ENCODE measurements at regions not wholly inside any gene's neighbourhood (a gene's known extent, or its start where the extent isn't known, plus 50 kb on each side); places are given as distances from the start of the nearest gene placed in this dataset.

- no peaks in the 10 kb centered on the region for H4K20me1 ChIP-seq (ENCODE audit: insufficient read depth, low read length)
- ATAC-seq: no peak
- no peaks in the 10 kb centered on the region for H3K36me3 ChIP-seq (replicated peaks in 1 of 2; ENCODE audit: control insufficient read depth in 1 of 2, insufficient read depth in 2 of 2, low read length in 2 of 2)
- H3K27ac ChIP-seq (ENCODE audit: extremely low read length, insufficient read depth, low read length): no peak overlapping the region
- FAIRE-seq: no peak
- no peaks in the 10 kb centered on the region for H3K27me3 ChIP-seq (ENCODE audit: control insufficient read depth in 1 of 2, insufficient read depth in 2 of 2, low read length in 2 of 2)
- no peak overlapping the region for H3K9ac ChIP-seq (ENCODE audit: insufficient read depth, low read depth, low read length)
- H3K4me2 ChIP-seq (ENCODE audit: low read depth, low read length): no peak overlapping the region
- TF ChIP-seq HOXA3 (CRISPR knock-in tag; IDR thresholded peaks at IDR 0.05) (no peak), KLF15 (CRISPR knock-in tag; IDR thresholded peaks at IDR 0.05; ENCODE audit: borderline replicate concordance) (no peak), MIXL1 (CRISPR knock-in tag; IDR thresholded peaks at IDR 0.05) (no peak), RAD21 (CRISPR knock-in tag; IDR thresholded peaks at IDR 0.05) (no peak), GPBP1L1 (CRISPR knock-in tag; IDR thresholded peaks at IDR 0.05) (no peak), ZBTB42 (CRISPR knock-in tag; IDR thresholded peaks at IDR 0.05) (no peak), ZNF549 (CRISPR knock-in tag; IDR thresholded peaks at IDR 0.05) (no peak), ZNF841 (CRISPR knock-in tag; IDR thresholded peaks at IDR 0.05; ENCODE audit: borderline replicate concordance) (no peak), TMF1 (CRISPR knock-in tag; IDR thresholded peaks at IDR 0.05; ENCODE audit: low read depth) (no peak), FOXO1 (CRISPR knock-in tag; IDR thresholded peaks at IDR 0.05) (no peak), ARNT2 (CRISPR knock-in tag; IDR thresholded peaks at IDR 0.05; ENCODE audit: low read depth) (no peak), ZBTB38 (CRISPR knock-in tag; IDR thresholded peaks at IDR 0.05) (no peak), ZBTB7B (CRISPR knock-in tag; IDR thresholded peaks at IDR 0.05) (no peak), ZNF737 (CRISPR knock-in tag; IDR thresholded peaks at IDR 0.05; ENCODE audit: borderline replicate concordance) (no peak), REL (CRISPR knock-in tag; conservative IDR thresholded peaks at IDR 0.05) (no peak), FOXM1 (CRISPR knock-in tag; IDR thresholded peaks at IDR 0.05) (no peak)
- TF ChIP-seq, protein P1, sequence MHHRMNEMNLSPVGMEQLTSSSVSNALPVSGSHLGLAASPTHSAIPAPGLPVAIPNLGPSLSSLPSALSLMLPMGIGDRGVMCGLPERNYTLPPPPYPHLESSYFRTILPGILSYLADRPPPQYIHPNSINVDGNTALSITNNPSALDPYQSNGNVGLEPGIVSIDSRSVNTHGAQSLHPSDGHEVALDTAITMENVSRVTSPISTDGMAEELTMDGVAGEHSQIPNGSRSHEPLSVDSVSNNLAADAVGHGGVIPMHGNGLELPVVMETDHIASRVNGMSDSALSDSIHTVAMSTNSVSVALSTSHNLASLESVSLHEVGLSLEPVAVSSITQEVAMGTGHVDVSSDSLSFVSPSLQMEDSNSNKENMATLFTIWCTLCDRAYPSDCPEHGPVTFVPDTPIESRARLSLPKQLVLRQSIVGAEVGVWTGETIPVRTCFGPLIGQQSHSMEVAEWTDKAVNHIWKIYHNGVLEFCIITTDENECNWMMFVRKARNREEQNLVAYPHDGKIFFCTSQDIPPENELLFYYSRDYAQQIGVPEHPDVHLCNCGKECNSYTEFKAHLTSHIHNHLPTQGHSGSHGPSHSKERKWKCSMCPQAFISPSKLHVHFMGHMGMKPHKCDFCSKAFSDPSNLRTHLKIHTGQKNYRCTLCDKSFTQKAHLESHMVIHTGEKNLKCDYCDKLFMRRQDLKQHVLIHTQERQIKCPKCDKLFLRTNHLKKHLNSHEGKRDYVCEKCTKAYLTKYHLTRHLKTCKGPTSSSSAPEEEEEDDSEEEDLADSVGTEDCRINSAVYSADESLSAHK (CRISPR knock-in tag; IDR thresholded peaks at IDR 0.05; ENCODE audit: borderline replicate concordance): no peak
- TF ChIP-seq, protein P2, sequence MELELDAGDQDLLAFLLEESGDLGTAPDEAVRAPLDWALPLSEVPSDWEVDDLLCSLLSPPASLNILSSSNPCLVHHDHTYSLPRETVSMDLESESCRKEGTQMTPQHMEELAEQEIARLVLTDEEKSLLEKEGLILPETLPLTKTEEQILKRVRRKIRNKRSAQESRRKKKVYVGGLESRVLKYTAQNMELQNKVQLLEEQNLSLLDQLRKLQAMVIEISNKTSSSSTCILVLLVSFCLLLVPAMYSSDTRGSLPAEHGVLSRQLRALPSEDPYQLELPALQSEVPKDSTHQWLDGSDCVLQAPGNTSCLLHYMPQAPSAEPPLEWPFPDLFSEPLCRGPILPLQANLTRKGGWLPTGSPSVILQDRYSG (CRISPR knock-in tag; IDR thresholded peaks at IDR 0.05): no peak
- H3K4me1 ChIP-seq (ENCODE audit: insufficient read depth, low read length): no peaks in the 10 kb centered on the region
- no peak overlapping the region for H2AFZ ChIP-seq (ENCODE audit: low read length)
- in situ Hi-C loops (cut with HindIII; ENCODE audit: extremely low pct_ligation_motif_present, low pct_unique_long_range_greater_than_20kb) (no loop called here), intact Hi-C loops (cut with micrococcal nuclease; ENCODE audit: unreplicated experiment) (no loop called here)
- no peaks in the 10 kb centered on the region for H3K9me3 ChIP-seq (ENCODE audit: low read length)
- ChIA-PET CTCF (ENCODE audit: low intra/inter-chr PET ratio, low total read pairs) (no interaction called here), POLR2A (no interaction called here)
- 0% methylated on average over 4 of the region's 4 CpGs for WGBS (ENCODE audit: low lambda C conversion rate)
- no peak overlapping the region for H3K4me3 ChIP-seq (replicated peaks in 1 of 3; ENCODE audit: insufficient read depth in 1 of 3, low read depth in 2 of 3, low read length in 3 of 3)
- H3K79me2 ChIP-seq (ENCODE audit: insufficient read depth, low read length): no peaks in the 10 kb centered on the region
- no peak for DNase-seq (ENCODE audit: low spot score)
- no TSS peak for BruUV-seq (replicated peaks)
Observed at GRCh38 chr14:105793836-105794235, 267.5 kb downstream of the TMEM121 start.

All from HepG2 (cell line).